DMS79 (cell line): ENCODE measurements at regions not wholly inside any gene's neighbourhood (a gene's known extent, or its start where the extent isn't known, plus 50 kb on each side); places are given as distances from the start of the nearest gene placed in this dataset.

Experiments
- DNase-seq: peaks from one replicate; lab custom pipeline; 2025; lab: John Stamatoyannopoulos, UW

GRCh38 chr9:115943431-115944165 lies 210.0 kb upstream of the PAPPA start:
- no peak for DNase-seq

GRCh38 chr9:115944166-115944948 lies 209.2 kb upstream of the PAPPA start:
- no peak for DNase-seq

GRCh38 chr9:115945009-115945431 lies 208.6 kb upstream of the PAPPA start:
- DNase-seq, result no peak

GRCh38 chr9:115946530-115946929 lies 207.1 kb upstream of the PAPPA start:
- no peak for DNase-seq

- DNase-seq, result no peak
These were observed 201.6 kb upstream of the PAPPA start for GRCh38 chr9:115951977-115952376.

- DNase-seq, result no peak
These were observed 200.9 kb upstream of the PAPPA start for GRCh38 chr9:115952430-115953292.

- DNase-seq, result no peak
These were observed 197.2 kb upstream of the PAPPA start for GRCh38 chr9:115956371-115956770.

- DNase-seq, result no peak
These were observed 196.0 kb upstream of the PAPPA start for GRCh38 chr9:115957585-115957984.

- no peak for DNase-seq
These were observed 188.8 kb upstream of the PAPPA start for GRCh38 chr9:115964710-115965347.

- no peak for DNase-seq
These were observed 186.9 kb upstream of the PAPPA start for GRCh38 chr9:115966660-115967059.

- DNase-seq, result no peak
These were observed 184.5 kb upstream of the PAPPA start for GRCh38 chr9:115969096-115969495.

- DNase-seq, result no peak
These were observed 181.2 kb upstream of the PAPPA start for GRCh38 chr9:115972362-115972761.

GRCh38 chr9:115972843-115973595 lies 180.6 kb upstream of the PAPPA start:
- DNase-seq, result no peak

- no peak for DNase-seq
These were observed 176.8 kb upstream of the PAPPA start for GRCh38 chr9:115976781-115977180.

GRCh38 chr9:115978091-115978490 lies 175.5 kb upstream of the PAPPA start:
- DNase-seq, result no peak

GRCh38 chr9:115978659-115979096 lies 174.9 kb upstream of the PAPPA start:
- DNase-seq, result no peak

GRCh38 chr9:115980054-115980453 lies 173.5 kb upstream of the PAPPA start:
- DNase-seq, result no peak

- DNase-seq, result no peak
These were observed 173.1 kb upstream of the PAPPA start for GRCh38 chr9:115980502-115980901.

- DNase-seq, result no peak
These were observed 172.6 kb upstream of the PAPPA start for GRCh38 chr9:115980976-115981375.

- DNase-seq, result no peak
These were observed 170.2 kb upstream of the PAPPA start for GRCh38 chr9:115983366-115983765.

GRCh38 chr9:115985657-115986056 lies 167.9 kb upstream of the PAPPA start:
- DNase-seq, result no peak
